Thymus (tissue), 11 donors: ENCODE measurements at regions not wholly inside any gene's neighbourhood (a gene's known extent, or its start where the extent isn't known, plus 50 kb on each side); places are given as distances from the start of the nearest gene placed in this dataset.
"Not testable (repeated sequence)": the region's sequence is repeated elsewhere in the genome, so short reads cannot be mapped to it uniquely, and the experiment has no call there.

Experiments
- DNase-seq, 9 donors: peaks; one replicate each; pipeline ENCODE4 v3.0.0-alpha.2; 2013; ENCODE audit warnings: low spot score in 9 of 9, low read depth in 6 of 9, missing footprints in 1 of 9
- H3K27ac ChIP-seq, 2 donors: one replicate each; pipeline ENCODE4 v1.5.1; 2013; ENCODE audit warnings: control low read depth in 1 of 2, low read depth in 1 of 2, low read length in 1 of 2, mild to moderate bottlenecking in 1 of 2, moderate library complexity in 1 of 2
- H3K27me3 ChIP-seq, 2 donors: one replicate each; pipeline ENCODE4 v1.5.1; 2013; ENCODE audit warnings: low read length in 1 of 2; ENCODE audit not compliant: control insufficient read depth in 2 of 2, insufficient read depth in 1 of 2
- H3K36me3 ChIP-seq, 2 donors: one replicate each; pipeline ENCODE4 v1.5.1; 2013; ENCODE audit warnings: low read length in 1 of 2, mild to moderate bottlenecking in 1 of 2, moderate library complexity in 1 of 2; ENCODE audit not compliant: control insufficient read depth in 2 of 2, insufficient read depth in 2 of 2
- H3K4me1 ChIP-seq, 2 donors: one replicate each; pipeline ENCODE4 v1.5.1; 2013; ENCODE audit warnings: low read length in 2 of 2; ENCODE audit not compliant: control insufficient read depth in 2 of 2, insufficient read depth in 2 of 2
- H3K4me3 ChIP-seq, 2 donors: one replicate each; pipeline ENCODE4 v1.5.1; 2013; ENCODE audit warnings: low read length in 2 of 2, control low read depth in 1 of 2, mild to moderate bottlenecking in 1 of 2
- H3K9me3 ChIP-seq, 2 donors: one replicate each; pipeline ENCODE4 v1.5.1; 2013; ENCODE audit warnings: low read length in 1 of 2, mild to moderate bottlenecking in 1 of 2; ENCODE audit not compliant: control insufficient read depth in 2 of 2, insufficient read depth in 1 of 2
- WGBS: extraction: QIAGEN DNeasy Blood & Tissue Kit; methylation state at CpG from one replicate; pipeline ENCODE4 v1.1.7; 2013; 5-methylcytosine and 5-hydroxymethylcytosine counted together
- donor health status: healthy.

GRCh38 chr16:85284141-85284817 lies 172.0 kb upstream of the CIBAR2 start:
- Histone ChIP-seq H3K27ac (no peak overlapping the region), H3K27me3 (peaks cover 0 to 3% of the 10 kb centered on the region in 2 donors), H3K9me3 (no peaks in the 10 kb centered on the region), H3K4me1 (peaks cover 0 to 3% of the 10 kb centered on the region in 2 donors), H3K4me3 (no peak overlapping the region), H3K36me3 (no peaks in the 10 kb centered on the region)
- 94% methylated on average over 38 of the region's 38 CpGs for WGBS
- DNase-seq, result no peak

GRCh38 chr16:85285681-85286065 lies 173.4 kb upstream of the CIBAR2 start:
- H3K4me3 ChIP-seq, result no peak overlapping the region
- H3K9me3 ChIP-seq, result no peaks in the 10 kb centered on the region
- H3K4me1 ChIP-seq, result no peaks in the 10 kb centered on the region
- DNase-seq, result no peak
- no peak overlapping the region for H3K27ac ChIP-seq
- peaks cover 0 to 3% of the 10 kb centered on the region in 2 donors for H3K27me3 ChIP-seq
- H3K36me3 ChIP-seq, result no peaks in the 10 kb centered on the region
- 86% methylated on average over 7 of the region's 7 CpGs for WGBS

- Histone ChIP-seq H3K4me1 (no peaks in the 10 kb centered on the region), H3K9me3 (no peaks in the 10 kb centered on the region), H3K27ac (no peak overlapping the region), H3K36me3 (no peaks in the 10 kb centered on the region), H3K4me3 (no peak overlapping the region), H3K27me3 (peaks cover 0 to 6% of the 10 kb centered on the region in 2 donors)
- WGBS, result 94% methylated on average over 29 of the region's 29 CpGs
- DNase-seq, result no peak
These were observed 174.0 kb upstream of the CIBAR2 start for GRCh38 chr16:85286066-85286831.

- no peak for DNase-seq
- no peaks in the 10 kb centered on the region for H3K9me3 ChIP-seq
- 94% methylated on average over 34 of the region's 34 CpGs for WGBS
- H3K4me3 ChIP-seq, result no peak overlapping the region
- peaks cover 0 to 11% of the 10 kb centered on the region in 2 donors for H3K27me3 ChIP-seq
- no peak overlapping the region for H3K27ac ChIP-seq
- H3K4me1 ChIP-seq, result no peaks in the 10 kb centered on the region
- no peaks in the 10 kb centered on the region for H3K36me3 ChIP-seq
These were observed 174.9 kb upstream of the CIBAR2 start for GRCh38 chr16:85286951-85287814.

- DNase-seq, H3K36me3 ChIP-seq, H3K27ac ChIP-seq, H3K4me1 ChIP-seq, H3K4me3 ChIP-seq, H3K9me3 ChIP-seq: not testable (repeated sequence)
- H3K27me3 ChIP-seq, result peaks cover 0 to 11% of the 10 kb centered on the region in 2 donors
- 96% methylated on average over 13 of the region's 13 CpGs for WGBS
These were observed 175.5 kb upstream of the CIBAR2 start for GRCh38 chr16:85287815-85288109.

- Histone ChIP-seq H3K36me3 (no peaks in the 10 kb centered on the region), H3K4me3 (no peak overlapping the region), H3K9me3 (no peaks in the 10 kb centered on the region), H3K4me1 (no peaks in the 10 kb centered on the region), H3K27me3 (peaks cover 0 to 11% of the 10 kb centered on the region in 2 donors), H3K27ac (no peak overlapping the region)
- DNase-seq, result no peak
- WGBS, result 98% methylated on average over 4 of the region's 4 CpGs
These were observed 176.1 kb upstream of the CIBAR2 start for GRCh38 chr16:85288341-85288868.

GRCh38 chr16:85288869-85289660 lies 176.8 kb upstream of the CIBAR2 start:
- no peak overlapping the region for H3K4me3 ChIP-seq
- DNase-seq, result no peak
- H3K9me3 ChIP-seq, result no peaks in the 10 kb centered on the region
- no peak overlapping the region for H3K27ac ChIP-seq
- no peaks in the 10 kb centered on the region for H3K36me3 ChIP-seq
- no peaks in the 10 kb centered on the region for H3K4me1 ChIP-seq
- 97% methylated on average over 11 of the region's 11 CpGs for WGBS
- H3K27me3 ChIP-seq, result peaks cover 0 to 12% of the 10 kb centered on the region in 2 donors

GRCh38 chr16:85289760-85290625 lies 177.7 kb upstream of the CIBAR2 start:
- 94% methylated on average over 21 of the region's 21 CpGs for WGBS
- no peaks in the 10 kb centered on the region for H3K9me3 ChIP-seq
- no peak overlapping the region for H3K27ac ChIP-seq
- no peak for DNase-seq
- peaks cover 0 to 14% of the 10 kb centered on the region in 2 donors for H3K27me3 ChIP-seq
- H3K4me3 ChIP-seq, result no peak overlapping the region
- H3K36me3 ChIP-seq, result no peaks in the 10 kb centered on the region
- H3K4me1 ChIP-seq, result no peaks in the 10 kb centered on the region
